ENCODE measurements at regions not wholly inside any gene's neighbourhood (a gene's known extent, or its start where the extent isn't known, plus 50 kb on each side); places are given as distances from the start of the nearest gene placed in this dataset.
"Not testable (repeated sequence)": the region's sequence is repeated elsewhere in the genome, so short reads cannot be mapped to it uniquely, and the experiment has no call there.

GRCh38 chr18:56493531-56493930 is 144.9 kb downstream of the TXNL1 start:
- no peak for TF ChIP-seq PAX5 (IDR thresholded peaks at IDR 0.05; ENCODE audit: insufficient read depth, low read length, severe bottlenecking)
- TF ChIP-seq POLR2A (IDR thresholded peaks at IDR 0.05; ENCODE audit: low read depth, low read length): no peak
- TF ChIP-seq POLR2AphosphoS5 (IDR thresholded peaks at IDR 0.05; ENCODE audit: low read depth, low read length): no peak
- TF ChIP-seq SPI1 (IDR thresholded peaks at IDR 0.05; ENCODE audit: low read depth, low read length): no peak
- no peak for TF ChIP-seq POU2F2 (IDR thresholded peaks at IDR 0.05; ENCODE audit: low read depth, low read length)
- no peak for TF ChIP-seq TAF1 (IDR thresholded peaks at IDR 0.05; ENCODE audit: low read depth, low read length)
- DNase-seq (ENCODE audit: insufficient read length, low spot score) (no peak), FAIRE-seq (no peak)

- no peak for TF ChIP-seq POLR2A (IDR thresholded peaks at IDR 0.05; ENCODE audit: low read depth, low read length)
- TF ChIP-seq TAF1 (IDR thresholded peaks at IDR 0.05; ENCODE audit: low read depth, low read length): no peak
- no peak for TF ChIP-seq POU2F2 (IDR thresholded peaks at IDR 0.05; ENCODE audit: low read depth, low read length)
- TF ChIP-seq SPI1 (IDR thresholded peaks at IDR 0.05; ENCODE audit: low read depth, low read length): no peak
- TF ChIP-seq PAX5 (IDR thresholded peaks at IDR 0.05; ENCODE audit: insufficient read depth, low read length, severe bottlenecking): no peak
- no peak for TF ChIP-seq POLR2AphosphoS5 (IDR thresholded peaks at IDR 0.05; ENCODE audit: low read depth, low read length)
- DNase-seq (ENCODE audit: insufficient read length, low spot score): no peak
- no peak for FAIRE-seq
Measured at GRCh38 chr18:56492136-56492535, 146.3 kb downstream of the TXNL1 start.

DNA sequence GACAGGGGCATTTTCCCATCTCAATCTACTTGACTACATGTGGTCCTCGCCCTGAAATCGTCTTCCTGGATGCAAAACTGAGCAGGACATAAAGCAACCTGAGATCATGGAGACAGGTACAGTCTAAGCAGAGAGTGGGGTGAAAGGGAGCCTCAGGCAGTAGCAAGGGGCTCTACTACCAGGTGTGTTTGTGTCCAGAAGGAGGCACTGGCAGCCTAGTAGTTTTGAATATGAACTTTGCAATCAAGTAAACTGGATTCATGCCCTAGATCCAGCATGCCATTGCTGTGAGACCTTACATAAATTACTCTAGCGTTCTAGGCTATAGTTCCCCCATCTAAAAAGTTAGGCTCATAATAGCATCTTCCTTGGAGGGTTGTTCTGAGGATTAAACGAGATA is 147.4 kb downstream of the TXNL1 start:
- no peak for DNase-seq (ENCODE audit: insufficient read length, low spot score)
- no peak for FAIRE-seq
- TF ChIP-seq POU2F2 (IDR thresholded peaks at IDR 0.05; ENCODE audit: low read depth, low read length) (no peak), SPI1 (IDR thresholded peaks at IDR 0.05; ENCODE audit: low read depth, low read length) (no peak), POLR2A (IDR thresholded peaks at IDR 0.05; ENCODE audit: low read depth, low read length) (no peak), POLR2AphosphoS5 (IDR thresholded peaks at IDR 0.05; ENCODE audit: low read depth, low read length) (no peak), TAF1 (IDR thresholded peaks at IDR 0.05; ENCODE audit: low read depth, low read length) (no peak)

DNA sequence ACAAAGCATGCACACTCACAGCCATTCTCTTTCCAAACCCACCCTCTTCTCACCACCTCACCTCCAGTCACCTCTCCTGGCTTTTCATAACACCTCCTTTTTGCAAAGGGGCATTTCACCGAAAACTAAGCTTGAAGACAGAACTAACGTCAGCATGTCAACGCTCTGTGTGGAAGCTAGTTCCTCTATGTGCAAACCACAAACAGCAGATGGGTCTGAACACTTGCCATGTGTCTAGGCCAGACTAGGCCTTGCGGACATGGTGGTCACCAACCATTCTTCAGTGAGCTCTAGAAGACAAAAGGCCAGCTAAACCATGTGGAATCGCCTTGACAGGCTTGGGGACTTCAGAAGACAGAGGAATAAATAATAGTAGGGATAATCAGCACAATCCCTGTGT is 148.5 kb downstream of the TXNL1 start:
- FAIRE-seq (no peak), DNase-seq (ENCODE audit: insufficient read length, low spot score) (no peak)
- no peak for TF ChIP-seq PAX5 (IDR thresholded peaks at IDR 0.05; ENCODE audit: insufficient read depth, low read length, severe bottlenecking)
- no peak for TF ChIP-seq POU2F2 (IDR thresholded peaks at IDR 0.05; ENCODE audit: low read depth, low read length)
- no peak for TF ChIP-seq POLR2A (IDR thresholded peaks at IDR 0.05; ENCODE audit: low read depth, low read length)
- no peak for TF ChIP-seq TAF1 (IDR thresholded peaks at IDR 0.05; ENCODE audit: low read depth, low read length)
- TF ChIP-seq SPI1 (IDR thresholded peaks at IDR 0.05; ENCODE audit: low read depth, low read length): no peak
- no peak for TF ChIP-seq POLR2AphosphoS5 (IDR thresholded peaks at IDR 0.05; ENCODE audit: low read depth, low read length)

GRCh38 chr18:56488739-56489138 is 149.7 kb downstream of the TXNL1 start:
- FAIRE-seq: no peak

DNA sequence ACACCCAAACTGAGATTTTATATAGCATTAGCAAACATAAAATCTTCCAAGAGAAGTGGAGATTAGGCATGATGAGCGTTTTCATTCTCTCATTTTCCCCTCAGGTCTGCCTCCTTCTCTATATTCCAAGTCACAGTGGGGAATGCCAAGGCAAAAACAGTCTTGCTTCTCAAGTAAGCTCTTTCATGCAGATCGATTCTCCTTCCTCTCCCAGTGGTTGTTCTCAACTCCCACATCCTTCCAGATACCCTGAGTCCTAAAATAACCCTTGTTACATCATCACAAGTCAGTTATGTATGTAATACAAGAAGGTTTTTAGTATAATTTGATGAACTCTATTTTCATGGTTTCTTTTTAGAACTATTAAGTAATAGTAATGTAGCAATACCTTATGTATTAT is 150.6 kb downstream of the TXNL1 start:
- FAIRE-seq (no peak), DNase-seq (ENCODE audit: insufficient read length, low spot score) (no peak)
- TF ChIP-seq PAX5 (IDR thresholded peaks at IDR 0.05; ENCODE audit: insufficient read depth, low read length, severe bottlenecking): no peak
- no peak for TF ChIP-seq TAF1 (IDR thresholded peaks at IDR 0.05; ENCODE audit: low read depth, low read length)
- no peak for TF ChIP-seq SPI1 (IDR thresholded peaks at IDR 0.05; ENCODE audit: low read depth, low read length)
- TF ChIP-seq POLR2A (IDR thresholded peaks at IDR 0.05; ENCODE audit: low read depth, low read length): no peak

More at GRCh38 chr18:56488739-56489138, 149.7 kb downstream of the TXNL1 start:
- no peak for DNase-seq (ENCODE audit: insufficient read length, low spot score)
- TF ChIP-seq POLR2A (IDR thresholded peaks at IDR 0.05; ENCODE audit: low read depth, low read length) (no peak), TAF1 (IDR thresholded peaks at IDR 0.05; ENCODE audit: low read depth, low read length) (no peak), POU2F2 (IDR thresholded peaks at IDR 0.05; ENCODE audit: low read depth, low read length) (no peak), PAX5 (IDR thresholded peaks at IDR 0.05; ENCODE audit: insufficient read depth, low read length, severe bottlenecking) (no peak), SPI1 (IDR thresholded peaks at IDR 0.05; ENCODE audit: low read depth, low read length) (no peak), POLR2AphosphoS5 (IDR thresholded peaks at IDR 0.05; ENCODE audit: low read depth, low read length) (no peak)

GRCh38 chr18:56483386-56483785 is 155.0 kb downstream of the TXNL1 start:
- no peak for DNase-seq (ENCODE audit: insufficient read length, low spot score)
- TF ChIP-seq TAF1 (IDR thresholded peaks at IDR 0.05; ENCODE audit: low read depth, low read length) (no peak), SPI1 (IDR thresholded peaks at IDR 0.05; ENCODE audit: low read depth, low read length) (no peak), PAX5 (IDR thresholded peaks at IDR 0.05; ENCODE audit: insufficient read depth, low read length, severe bottlenecking) (no peak), POLR2A (IDR thresholded peaks at IDR 0.05; ENCODE audit: low read depth, low read length) (no peak), POLR2AphosphoS5 (IDR thresholded peaks at IDR 0.05; ENCODE audit: low read depth, low read length) (no peak), POU2F2 (IDR thresholded peaks at IDR 0.05; ENCODE audit: low read depth, low read length) (no peak)
- no peak for FAIRE-seq

DNA sequence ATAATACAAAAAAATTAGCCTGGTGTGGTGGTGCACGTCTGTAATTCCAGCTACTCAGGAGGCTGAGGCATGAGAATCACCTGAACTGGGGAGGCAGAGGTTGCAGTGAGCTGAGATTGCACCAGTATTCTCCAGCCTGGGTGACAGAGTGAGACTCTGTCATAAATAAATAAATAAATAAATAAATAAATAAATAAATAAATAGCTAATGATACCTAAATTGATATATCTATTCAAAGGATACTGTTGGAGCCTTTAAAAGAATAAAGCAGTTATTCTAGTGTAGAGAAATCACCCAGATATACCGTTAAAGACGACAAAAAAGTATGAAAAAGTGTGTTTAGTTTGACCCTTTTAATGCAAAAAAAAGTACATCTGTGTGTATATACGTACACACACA is 155.6 kb downstream of the TXNL1 start:
- not testable (repeated sequence) for FAIRE-seq; DNase-seq (ENCODE audit: insufficient read length, low spot score)

DNA sequence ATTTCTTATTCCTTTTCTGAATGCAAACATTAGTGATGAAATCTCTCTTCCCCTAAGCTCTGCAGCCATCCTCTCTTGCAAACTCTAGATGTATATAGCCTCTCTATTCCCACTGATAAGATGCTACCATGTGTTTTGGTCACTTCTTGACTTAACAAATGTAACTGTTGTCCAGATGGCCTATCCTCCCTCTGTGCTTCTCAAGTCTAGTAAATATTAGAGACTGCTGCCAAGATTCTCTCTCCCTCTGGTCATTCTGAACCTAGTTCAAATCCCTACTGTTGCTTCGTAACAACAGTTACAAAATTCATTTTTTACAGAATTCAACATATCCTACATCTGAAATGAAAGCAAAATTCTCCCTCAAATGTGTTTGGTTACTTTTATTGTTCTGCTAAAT is 156.6 kb downstream of the TXNL1 start:
- DNase-seq (ENCODE audit: insufficient read length, low spot score) (no peak), FAIRE-seq (no peak)
- no peak for TF ChIP-seq PAX5 (IDR thresholded peaks at IDR 0.05; ENCODE audit: insufficient read depth, low read length, severe bottlenecking)
- TF ChIP-seq SPI1 (IDR thresholded peaks at IDR 0.05; ENCODE audit: low read depth, low read length): no peak
- no peak for TF ChIP-seq TAF1 (IDR thresholded peaks at IDR 0.05; ENCODE audit: low read depth, low read length)
- no peak for TF ChIP-seq POU2F2 (IDR thresholded peaks at IDR 0.05; ENCODE audit: low read depth, low read length)
- TF ChIP-seq POLR2A (IDR thresholded peaks at IDR 0.05; ENCODE audit: low read depth, low read length): no peak
- no peak for TF ChIP-seq POLR2AphosphoS5 (IDR thresholded peaks at IDR 0.05; ENCODE audit: low read depth, low read length)

GRCh38 chr18:56479841-56480240 is 158.6 kb downstream of the TXNL1 start:
- TF ChIP-seq PAX5 (IDR thresholded peaks at IDR 0.05; ENCODE audit: insufficient read depth, low read length, severe bottlenecking) (no peak), POLR2AphosphoS5 (IDR thresholded peaks at IDR 0.05; ENCODE audit: low read depth, low read length) (no peak), POU2F2 (IDR thresholded peaks at IDR 0.05; ENCODE audit: low read depth, low read length) (no peak), POLR2A (IDR thresholded peaks at IDR 0.05; ENCODE audit: low read depth, low read length) (no peak), TAF1 (IDR thresholded peaks at IDR 0.05; ENCODE audit: low read depth, low read length) (no peak), SPI1 (IDR thresholded peaks at IDR 0.05; ENCODE audit: low read depth, low read length) (no peak)
- DNase-seq (ENCODE audit: insufficient read length, low spot score): no peak
- FAIRE-seq: no peak

Measured in GM12891 (cell line).